WTC11 (cell line): ENCODE measurements at regions not wholly inside any gene's neighbourhood (a gene's known extent, or its start where the extent isn't known, plus 50 kb on each side); places are given as distances from the start of the nearest gene placed in this dataset.

ENCODE experiments used
- ATAC-seq: fragments of 200-7000 bp; cut with Tn5 transposase; 2 replicates; pipeline ENCODE4 v1.10.0; 2021; ENCODE audit warnings: mild to moderate bottlenecking, moderate library complexity
- CTCF ChIA-PET: fragments of 300-600 bp; sonication (Branson Sonifier 250); formaldehyde crosslinking; loops from one replicate; lab custom pipeline; 2021; ENCODE audit warnings: antibody characterized with exemption; lab: Charles Lee
- POLR2A ChIA-PET: fragments of 350-600 bp; sonication (Branson Sonifier 250); formaldehyde crosslinking; loops from one replicate; lab custom pipeline; 2021; ENCODE audit warnings: antibody characterized with exemption; lab: Charles Lee
- DNase-seq: peaks from one replicate; pipeline ENCODE4 v3.0.0; 2021; ENCODE audit warnings: low spot score
- H3K27ac Mint-ChIP-seq: 2 replicates; pipeline ENCODE4 v1.8.0; 2021; ENCODE audit warnings: mixed read lengths
- H3K27me3 Mint-ChIP-seq: 2 replicates; pipeline ENCODE4 v1.8.0; 2021; ENCODE audit warnings: low read depth, mild to moderate bottlenecking, moderate library complexity, mixed read lengths
- H3K36me3 Mint-ChIP-seq: 2 replicates; pipeline ENCODE4 v1.8.0; 2021; ENCODE audit warnings: mixed read lengths
- H3K4me1 Mint-ChIP-seq: 2 replicates; pipeline ENCODE4 v1.8.0; 2022; ENCODE audit warnings: mixed read lengths
- H3K4me3 Mint-ChIP-seq: 2 replicates; pipeline ENCODE4 v1.8.0; 2021; ENCODE audit warnings: mild to moderate bottlenecking, moderate library complexity, mixed read lengths
- H3K9me3 Mint-ChIP-seq: 2 replicates; pipeline ENCODE4 v1.8.0; 2021; ENCODE audit warnings: mixed read lengths
- ARID4B ChIP-seq: sonication (generic); formaldehyde crosslinking; IDR thresholded peaks from 2 replicates; pipeline ENCODE4 v1.8.0; 2023; ENCODE audit warnings: missing genetic modification reagents, mild to moderate bottlenecking, borderline replicate concordance
- FOXK1 ChIP-seq: sonication (generic); formaldehyde crosslinking; IDR thresholded peaks from 2 replicates; pipeline ENCODE4 v1.8.0; 2022; ENCODE audit warnings: mild to moderate bottlenecking, moderate library complexity, missing genetic modification reagents
- IRF2 ChIP-seq: sonication (generic); formaldehyde crosslinking; IDR thresholded peaks from 2 replicates; pipeline ENCODE4 v1.8.0; 2022; ENCODE audit warnings: low read depth, missing genetic modification reagents, borderline replicate concordance
- MYBL2 ChIP-seq: sonication (generic); formaldehyde crosslinking; IDR thresholded peaks from 2 replicates; pipeline ENCODE4 v1.8.1; 2023; ENCODE audit warnings: mild to moderate bottlenecking, moderate library complexity, missing genetic modification reagents
- NFE2L1 ChIP-seq: sonication (generic); formaldehyde crosslinking; IDR thresholded peaks from 2 replicates; pipeline ENCODE4 v1.8.1; 2023; ENCODE audit warnings: missing genetic modification reagents
- NR1H2 ChIP-seq: sonication (generic); formaldehyde crosslinking; IDR thresholded peaks from 2 replicates; pipeline ENCODE4 v1.9.0; 2021; ENCODE audit warnings: mild to moderate bottlenecking, moderate library complexity, missing genetic modification reagents
- PRRX2 ChIP-seq: fragments of 250-450 bp; sonication (Bioruptor Pico); IDR thresholded peaks from 2 replicates; pipeline ENCODE4 v1.8.0; 2021; ENCODE audit warnings: mild to moderate bottlenecking
- RELA ChIP-seq: sonication (generic); formaldehyde crosslinking; IDR thresholded peaks from 2 replicates; pipeline ENCODE4 v1.8.1; 2022; ENCODE audit warnings: missing genetic modification reagents, mild to moderate bottlenecking, borderline replicate concordance
- SP1 ChIP-seq: sonication (generic); formaldehyde crosslinking; conservative IDR thresholded peaks from 2 replicates; pipeline ENCODE4 v1.8.1; 2022; ENCODE audit warnings: missing genetic modification reagents
- TCF7 ChIP-seq: sonication (generic); formaldehyde crosslinking; IDR thresholded peaks from 2 replicates; pipeline ENCODE4 v1.8.0; 2022; ENCODE audit warnings: mild to moderate bottlenecking, low read depth, missing genetic modification reagents, moderate library complexity
- TEAD4 ChIP-seq: sonication (generic); formaldehyde crosslinking; IDR thresholded peaks from 2 replicates; pipeline ENCODE4 v1.8.0; 2022; ENCODE audit warnings: mild to moderate bottlenecking, missing genetic modification reagents
- ZMAT4 ChIP-seq: fragments of 250-450 bp; sonication (Bioruptor Pico); IDR thresholded peaks from 2 replicates; pipeline ENCODE4 v1.9.0; 2021; ENCODE audit warnings: mild to moderate bottlenecking
- ZNF317 ChIP-seq: sonication (generic); formaldehyde crosslinking; IDR thresholded peaks from 2 replicates; pipeline ENCODE4 v1.8.1; 2023; ENCODE audit warnings: low read depth, mild to moderate bottlenecking, moderate library complexity, missing genetic modification reagents, borderline replicate concordance
- ZNF416 ChIP-seq: fragments of 250-450 bp; sonication (Bioruptor Pico); IDR thresholded peaks from 2 replicates; pipeline ENCODE4 v1.9.0; 2021; ENCODE audit warnings: mild to moderate bottlenecking, inconsistent platforms
- ZNF425 ChIP-seq: fragments of 250-450 bp; sonication (Bioruptor Pico); conservative IDR thresholded peaks from 2 replicates; pipeline ENCODE4 v1.9.0; 2021; ENCODE audit warnings: mild to moderate bottlenecking
- TF ChIP-seq, protein P1 (sequence below): sonication (generic); formaldehyde crosslinking; IDR thresholded peaks from 2 replicates; pipeline ENCODE4 v1.8.1; 2022; ENCODE audit warnings: low read depth, mild to moderate bottlenecking, moderate library complexity, missing genetic modification reagents, borderline replicate concordance
- TF ChIP-seq, protein P2 (sequence below): sonication (generic); formaldehyde crosslinking; IDR thresholded peaks from 2 replicates; pipeline ENCODE4 v1.8.0; 2023; ENCODE audit warnings: missing genetic modification reagents
- TF ChIP-seq, protein P3 (sequence below): fragments of 250-450 bp; sonication (Bioruptor Pico); IDR thresholded peaks from 2 replicates; pipeline ENCODE4 v1.9.0; 2021; ENCODE audit warnings: moderate library complexity, mild to moderate bottlenecking, inconsistent platforms, borderline replicate concordance
- TF ChIP-seq, protein P4 (sequence below): sonication (generic); formaldehyde crosslinking; IDR thresholded peaks from 2 replicates; pipeline ENCODE4 v1.8.1; 2023; ENCODE audit warnings: mild to moderate bottlenecking, moderate library complexity, missing genetic modification reagents
- TF ChIP-seq, protein P5 (sequence below): sonication (generic); formaldehyde crosslinking; IDR thresholded peaks from 2 replicates; pipeline ENCODE4 v1.8.0; 2022; ENCODE audit warnings: mild to moderate bottlenecking, missing genetic modification reagents

DNA sequence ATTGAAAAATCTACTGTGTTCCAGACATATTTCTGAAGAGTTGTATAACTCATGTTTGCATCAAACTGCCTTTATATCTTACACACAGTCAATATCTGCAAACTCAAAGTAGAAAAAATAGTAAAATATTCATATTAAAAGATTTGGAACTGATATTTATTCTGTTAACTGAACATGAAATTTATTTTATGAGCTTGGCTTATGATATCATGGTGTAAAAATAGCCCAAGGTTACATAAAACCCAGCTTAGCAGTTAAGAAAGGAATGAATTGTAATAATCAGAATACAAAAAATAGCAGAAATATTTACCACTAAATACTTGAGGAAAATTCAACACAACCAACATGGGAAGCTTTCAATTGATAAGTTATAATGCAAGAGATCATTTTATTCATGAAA lies 367.9 kb downstream of the FLRT2 start (continued):
- TF ChIP-seq ARID4B (CRISPR knock-in tag) (no peak), TEAD4 (CRISPR knock-in tag) (no peak), ZNF317 (CRISPR knock-in tag) (no peak), SP1 (CRISPR knock-in tag) (no peak), TCF7 (CRISPR knock-in tag) (no peak), PRRX2 (CRISPR knock-in tag) (no peak), NFE2L1 (CRISPR knock-in tag) (no peak), ZNF425 (CRISPR knock-in tag) (no peak), NR1H2 (no peak), RELA (CRISPR knock-in tag) (no peak)
- TF ChIP-seq, protein P1, sequence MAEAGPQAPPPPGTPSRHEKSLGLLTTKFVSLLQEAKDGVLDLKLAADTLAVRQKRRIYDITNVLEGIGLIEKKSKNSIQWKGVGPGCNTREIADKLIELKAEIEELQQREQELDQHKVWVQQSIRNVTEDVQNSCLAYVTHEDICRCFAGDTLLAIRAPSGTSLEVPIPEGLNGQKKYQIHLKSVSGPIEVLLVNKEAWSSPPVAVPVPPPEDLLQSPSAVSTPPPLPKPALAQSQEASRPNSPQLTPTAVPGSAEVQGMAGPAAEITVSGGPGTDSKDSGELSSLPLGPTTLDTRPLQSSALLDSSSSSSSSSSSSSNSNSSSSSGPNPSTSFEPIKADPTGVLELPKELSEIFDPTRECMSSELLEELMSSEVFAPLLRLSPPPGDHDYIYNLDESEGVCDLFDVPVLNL (CRISPR knock-in tag): no peak
- TF ChIP-seq, protein P2, sequence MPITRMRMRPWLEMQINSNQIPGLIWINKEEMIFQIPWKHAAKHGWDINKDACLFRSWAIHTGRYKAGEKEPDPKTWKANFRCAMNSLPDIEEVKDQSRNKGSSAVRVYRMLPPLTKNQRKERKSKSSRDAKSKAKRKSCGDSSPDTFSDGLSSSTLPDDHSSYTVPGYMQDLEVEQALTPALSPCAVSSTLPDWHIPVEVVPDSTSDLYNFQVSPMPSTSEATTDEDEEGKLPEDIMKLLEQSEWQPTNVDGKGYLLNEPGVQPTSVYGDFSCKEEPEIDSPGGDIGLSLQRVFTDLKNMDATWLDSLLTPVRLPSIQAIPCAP (CRISPR knock-in tag): no peak

GRCh38 chr14:85895603-85896002 lies 365.7 kb downstream of the FLRT2 start:
- ChIA-PET CTCF (no interaction called here), POLR2A (no interaction called here)
- Mint-ChIP-seq H3K27me3 (no peaks in the 10 kb centered on the region), H3K27ac (no peak overlapping the region), H3K4me1 (peaks cover 14% of the 10 kb centered on the region), H3K9me3 (no peaks in the 10 kb centered on the region), H3K4me3 (no peak overlapping the region), H3K36me3 (no peaks in the 10 kb centered on the region)
- no peak for ATAC-seq
- no peak for DNase-seq
- TF ChIP-seq, protein P3, sequence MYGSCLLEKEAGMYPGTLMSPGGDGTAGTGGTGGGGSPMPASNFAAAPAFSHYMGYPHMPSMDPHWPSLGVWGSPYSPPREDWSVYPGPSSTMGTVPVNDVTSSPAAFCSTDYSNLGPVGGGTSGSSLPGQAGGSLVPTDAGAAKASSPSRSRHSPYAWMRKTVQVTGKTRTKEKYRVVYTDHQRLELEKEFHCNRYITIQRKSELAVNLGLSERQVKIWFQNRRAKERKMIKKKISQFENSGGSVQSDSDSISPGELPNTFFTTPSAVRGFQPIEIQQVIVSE: no peak
- no peak for TF ChIP-seq FOXK1
- TF ChIP-seq, protein P4, sequence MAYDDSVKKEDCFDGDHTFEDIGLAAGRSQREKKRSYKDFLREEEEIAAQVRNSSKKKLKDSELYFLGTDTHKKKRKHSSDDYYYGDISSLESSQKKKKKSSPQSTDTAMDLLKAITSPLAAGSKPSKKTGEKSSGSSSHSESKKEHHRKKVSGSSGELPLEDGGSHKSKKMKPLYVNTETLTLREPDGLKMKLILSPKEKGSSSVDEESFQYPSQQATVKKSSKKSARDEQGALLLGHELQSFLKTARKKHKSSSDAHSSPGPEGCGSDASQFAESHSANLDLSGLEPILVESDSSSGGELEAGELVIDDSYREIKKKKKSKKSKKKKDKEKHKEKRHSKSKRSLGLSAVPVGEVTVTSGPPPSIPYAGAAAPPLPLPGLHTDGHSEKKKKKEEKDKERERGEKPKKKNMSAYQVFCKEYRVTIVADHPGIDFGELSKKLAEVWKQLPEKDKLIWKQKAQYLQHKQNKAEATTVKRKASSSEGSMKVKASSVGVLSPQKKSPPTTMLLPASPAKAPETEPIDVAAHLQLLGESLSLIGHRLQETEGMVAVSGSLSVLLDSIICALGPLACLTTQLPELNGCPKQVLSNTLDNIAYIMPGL: no peak
- no peak for TF ChIP-seq ZMAT4 (CRISPR knock-in tag)
- no peak for TF ChIP-seq IRF2 (CRISPR knock-in tag)
- no peak for TF ChIP-seq MYBL2 (CRISPR knock-in tag)
- TF ChIP-seq TEAD4 (CRISPR knock-in tag): no peak
- no peak for TF ChIP-seq ZNF416
- TF ChIP-seq ZNF317 (CRISPR knock-in tag): no peak
- no peak for TF ChIP-seq ARID4B (CRISPR knock-in tag)
- TF ChIP-seq, protein P5, sequence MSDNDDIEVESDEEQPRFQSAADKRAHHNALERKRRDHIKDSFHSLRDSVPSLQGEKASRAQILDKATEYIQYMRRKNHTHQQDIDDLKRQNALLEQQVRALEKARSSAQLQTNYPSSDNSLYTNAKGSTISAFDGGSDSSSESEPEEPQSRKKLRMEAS (CRISPR knock-in tag): no peak
